GM12878 (cell line): ENCODE measurements at regions not wholly inside any gene's neighbourhood (a gene's known extent, or its start where the extent isn't known, plus 50 kb on each side); places are given as distances from the start of the nearest gene placed in this dataset.

Experiments used
- BCLAF1 ChIP-seq: fragments of 450-650 bp; IDR thresholded peaks from 2 replicates; pipeline ENCODE4 v1.6.1; 2017; ENCODE audit warnings: antibody characterized with exemption, mild to moderate bottlenecking, moderate library complexity
- E2F4 ChIP-seq: IDR thresholded peaks from 2 replicates; pipeline ENCODE4 v1.6.1; 2012; ENCODE audit warnings: low read depth, low read length, improper control_type of control experiment
- EGR1 ChIP-seq, 2 experiments: IDR thresholded peaks; 1 replicate in 1 of 2; 2 replicates in 1 of 2; pipeline ENCODE4 v1.6.1; 2011 to 2012; ENCODE audit warnings: low read depth in 2 of 2, low read length in 2 of 2, borderline replicate concordance in 1 of 2, mild to moderate bottlenecking in 1 of 2, moderate library complexity in 1 of 2
- HDGF ChIP-seq: fragments of 450-650 bp; IDR thresholded peaks from 2 replicates; pipeline ENCODE4 v1.6.1; 2016; ENCODE audit warnings: antibody characterized with exemption
- HSF1 ChIP-seq: fragments of 150-350 bp; IDR thresholded peaks from 2 replicates; pipeline ENCODE4 v1.6.1; 2014; ENCODE audit warnings: mild to moderate bottlenecking, low read depth, low read length
- MYB ChIP-seq: fragments of 150-350 bp; IDR thresholded peaks from 2 replicates; pipeline ENCODE4 v1.6.1; 2014; ENCODE audit warnings: mild to moderate bottlenecking, low read depth, low read length, borderline replicate concordance
- MYC ChIP-seq: IDR thresholded peaks from 2 replicates; pipeline ENCODE4 v1.6.1; 2011; ENCODE audit warnings: mild to moderate bottlenecking, low read length, moderate library complexity, inconsistent platforms; ENCODE audit not compliant: insufficient read depth, insufficient replicate concordance, insufficient read length, severe bottlenecking
- NR2C1 ChIP-seq: fragments of 450-650 bp; IDR thresholded peaks from 2 replicates; pipeline ENCODE4 v1.6.1; 2017; ENCODE audit warnings: antibody characterized with exemption, mild to moderate bottlenecking, moderate library complexity
- NR2F1 ChIP-seq: fragments of 450-650 bp; conservative IDR thresholded peaks from 2 replicates; pipeline ENCODE4 v1.6.1; 2017; ENCODE audit warnings: mild to moderate bottlenecking
- POU2F2 ChIP-seq: IDR thresholded peaks from 3 replicates; pipeline ENCODE4 v1.6.1; 2011; ENCODE audit warnings: low read depth, mild to moderate bottlenecking, low read length, borderline replicate concordance
- RCOR1 ChIP-seq: conservative IDR thresholded peaks from 2 replicates; pipeline ENCODE4 v1.6.1; 2012; ENCODE audit warnings: low read depth, low read length, improper control_type of control experiment
- SKIL ChIP-seq: fragments of 450-650 bp; IDR thresholded peaks from 2 replicates; pipeline ENCODE4 v1.6.1; 2017; ENCODE audit warnings: mild to moderate bottlenecking, low read depth, inconsistent platforms; ENCODE audit not compliant: poor library complexity, severe bottlenecking
- USF1 ChIP-seq: IDR thresholded peaks from 2 replicates; pipeline ENCODE4 v1.6.1; 2011; ENCODE audit warnings: borderline replicate concordance, low read depth, mild to moderate bottlenecking, moderate library complexity, mixed read lengths, low read length; ENCODE audit not compliant: insufficient read depth; ENCODE audit errors: extremely low read length
- ZBTB4 ChIP-seq: fragments of 450-650 bp; formaldehyde crosslinking; IDR thresholded peaks from 2 replicates; pipeline ENCODE4 v1.4.0; 2022; ENCODE audit warnings: mild to moderate bottlenecking, moderate library complexity

- TF ChIP-seq EGR1 (IDR thresholded peaks at IDR 0.05; ENCODE audit: borderline replicate concordance in 1 of 2, low read depth in 2 of 2, low read length in 2 of 2) (no peak), MYC (no peak), NR2F1 (no peak), POU2F2 (no peak), MYB (no peak), NR2C1 (no peak), USF1 (no peak), ZBTB4 (CRISPR knock-in tag) (no peak), HSF1 (no peak), SKIL (no peak), E2F4 (no peak), HDGF (no peak), BCLAF1 (no peak), RCOR1 (no peak)
- TF ChIP-seq, all 136 proteins: peak for 0
Observed at GRCh38 chr5:17352223-17352622, 134.8 kb downstream of the BASP1 start (continued).
